Activated CD4-positive, CD25-positive, alpha-beta regulatory T cell treated with anti-CD3 and anti-CD28 coated beads, Interleukin-2, amount 50 U/mL, for 16 hours (primary cell): ENCODE measurements at regions not wholly inside any gene's neighbourhood (a gene's known extent, or its start where the extent isn't known, plus 50 kb on each side); places are given as distances from the start of the nearest gene placed in this dataset.
A peak's percentile ranks its signal among the peaks of the same experiment; 100 is the strongest.
"Not testable (repeated sequence)": the region's sequence is repeated elsewhere in the genome, so short reads cannot be mapped to it uniquely, and the experiment has no call there.

Experiments used
- DNase-seq: peaks from one replicate; pipeline ENCODE4 v3.0.0-alpha.2; 2020; ENCODE audit warnings: low read depth, low spot score

GRCh38 chr16:29297144-29297808, 109.2 kb downstream of the NPIPB11 start:
- not testable (repeated sequence) for DNase-seq

- DNase-seq: not testable (repeated sequence)
These were observed 110.3 kb downstream of the NPIPB11 start for GRCh38 chr16:29296176-29296575.

GRCh38 chr16:29294951-29295795, 111.3 kb downstream of the NPIPB11 start:
- not testable (repeated sequence) for DNase-seq

- not testable (repeated sequence) for DNase-seq
These were observed 112.0 kb downstream of the NPIPB11 start for GRCh38 chr16:29294400-29294933.

- not testable (repeated sequence) for DNase-seq
These were observed 113.0 kb downstream of the NPIPB11 start for GRCh38 chr16:29293545-29293944.

GRCh38 chr16:29292952-29293471, 113.5 kb downstream of the NPIPB11 start:
- DNase-seq: not testable (repeated sequence)

DNA sequence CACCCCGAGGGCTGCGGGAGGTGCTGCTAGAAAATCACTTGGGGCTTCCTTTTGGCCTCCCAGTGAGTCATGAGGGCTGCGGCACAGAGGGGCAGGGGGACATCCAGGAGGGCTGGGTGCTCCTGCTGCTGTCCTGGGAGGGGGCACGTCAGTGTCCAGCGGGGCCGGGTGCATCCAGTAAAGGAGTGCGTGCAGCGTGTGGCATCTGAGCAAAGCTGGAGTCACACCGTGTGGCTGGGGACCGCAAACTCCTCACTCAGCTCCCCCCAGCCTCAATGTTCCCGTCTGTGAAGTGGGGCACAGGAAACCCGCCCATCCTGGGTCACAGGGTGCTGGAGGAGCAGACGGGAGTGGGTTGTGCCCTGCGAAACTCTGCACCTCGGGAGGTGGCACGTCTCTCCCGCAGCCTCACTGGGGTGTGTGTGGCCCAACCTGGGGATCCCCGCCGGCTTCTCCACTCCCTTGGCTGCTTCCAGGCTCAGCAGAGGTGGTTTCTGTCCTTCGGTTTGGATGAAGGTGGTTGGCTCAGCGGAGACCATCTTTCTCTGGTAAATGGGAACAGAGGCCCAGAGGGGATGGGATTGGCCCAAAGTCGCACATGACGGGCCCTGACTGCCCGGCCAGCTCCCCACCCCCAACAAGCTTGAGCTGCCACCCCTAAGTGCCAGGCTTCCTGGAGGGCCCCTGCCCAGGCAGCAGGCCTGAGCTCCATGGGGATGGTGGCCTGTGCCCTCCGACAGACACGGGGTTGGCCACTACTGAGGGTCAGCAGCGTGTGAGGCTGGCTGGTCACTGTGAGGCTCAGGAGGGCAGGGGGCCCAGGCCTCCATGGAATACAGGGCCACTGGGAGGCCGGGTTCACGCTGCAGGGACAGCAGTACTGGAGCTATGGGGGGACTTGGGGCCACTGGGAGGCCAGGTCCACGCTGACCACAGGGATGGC, 114.9 kb downstream of the NPIPB11 start:
- not testable (repeated sequence) for DNase-seq

DNA sequence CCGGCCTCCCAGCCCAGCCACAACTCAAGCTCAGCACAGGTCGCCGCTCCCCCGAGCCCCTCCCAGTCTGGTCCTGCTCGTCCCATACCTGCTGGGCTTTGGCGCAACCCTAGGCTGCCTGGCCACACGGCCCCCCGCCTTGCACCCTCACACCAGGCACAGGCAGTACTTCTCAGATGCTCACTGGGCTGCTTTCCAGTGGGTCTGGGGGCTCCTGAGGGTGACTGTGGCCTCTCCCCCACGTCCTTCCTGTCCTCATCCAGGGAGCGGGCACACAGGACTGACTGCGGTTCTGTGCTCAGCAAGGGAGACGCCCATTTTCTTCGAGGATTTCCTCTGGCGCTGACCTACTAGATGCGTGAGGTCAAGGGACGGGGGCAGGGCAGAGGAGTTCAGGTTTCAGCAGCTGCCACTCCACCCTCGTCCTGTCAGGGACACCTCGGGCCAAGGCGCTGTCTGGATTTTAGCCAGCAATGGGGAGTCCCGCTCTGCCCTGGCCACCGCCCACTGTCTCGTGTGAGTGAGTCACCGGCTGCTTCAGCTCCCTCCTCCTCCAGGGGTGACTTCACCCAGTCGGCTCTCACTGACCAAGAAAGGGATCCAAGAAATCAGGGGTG, 115.8 kb downstream of the NPIPB11 start:
- peak; percentile 5 for DNase-seq

DNA sequence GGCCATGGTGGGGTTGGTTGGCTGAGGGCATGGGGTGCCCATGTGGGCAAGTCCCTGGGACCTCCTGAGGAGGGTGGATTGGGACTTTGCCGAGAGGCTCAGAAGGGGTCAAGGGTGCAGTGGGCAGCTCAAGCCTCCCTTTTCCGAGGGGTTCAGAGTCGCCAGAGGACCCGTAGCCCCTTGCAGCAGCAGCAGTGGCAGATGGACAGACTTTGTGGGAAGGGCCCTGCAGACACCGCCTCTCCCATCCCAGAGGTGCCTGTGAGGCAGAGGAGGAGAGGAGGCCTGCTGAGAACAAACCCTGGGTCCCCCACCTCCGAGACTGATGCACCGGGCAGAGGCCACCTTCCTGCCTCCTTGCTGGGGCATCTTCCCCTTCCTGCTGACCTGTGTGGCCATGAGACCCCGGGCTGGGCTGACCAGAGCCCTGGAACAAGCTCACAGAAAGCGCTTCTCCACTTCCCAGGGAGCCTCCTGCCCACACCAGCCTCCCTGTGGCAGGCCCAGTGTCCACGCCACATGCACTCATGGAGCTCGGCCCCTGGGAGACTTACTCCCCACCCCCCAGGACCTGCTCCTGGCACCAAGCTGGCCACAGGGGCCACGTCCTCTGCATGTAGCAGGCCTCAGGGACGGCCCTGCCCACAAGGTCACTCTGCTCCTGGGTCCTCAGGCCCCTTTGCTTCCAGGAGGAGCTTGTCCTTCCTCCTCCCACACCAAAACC, 116.8 kb downstream of the NPIPB11 start:
- not testable (repeated sequence) for DNase-seq

DNA sequence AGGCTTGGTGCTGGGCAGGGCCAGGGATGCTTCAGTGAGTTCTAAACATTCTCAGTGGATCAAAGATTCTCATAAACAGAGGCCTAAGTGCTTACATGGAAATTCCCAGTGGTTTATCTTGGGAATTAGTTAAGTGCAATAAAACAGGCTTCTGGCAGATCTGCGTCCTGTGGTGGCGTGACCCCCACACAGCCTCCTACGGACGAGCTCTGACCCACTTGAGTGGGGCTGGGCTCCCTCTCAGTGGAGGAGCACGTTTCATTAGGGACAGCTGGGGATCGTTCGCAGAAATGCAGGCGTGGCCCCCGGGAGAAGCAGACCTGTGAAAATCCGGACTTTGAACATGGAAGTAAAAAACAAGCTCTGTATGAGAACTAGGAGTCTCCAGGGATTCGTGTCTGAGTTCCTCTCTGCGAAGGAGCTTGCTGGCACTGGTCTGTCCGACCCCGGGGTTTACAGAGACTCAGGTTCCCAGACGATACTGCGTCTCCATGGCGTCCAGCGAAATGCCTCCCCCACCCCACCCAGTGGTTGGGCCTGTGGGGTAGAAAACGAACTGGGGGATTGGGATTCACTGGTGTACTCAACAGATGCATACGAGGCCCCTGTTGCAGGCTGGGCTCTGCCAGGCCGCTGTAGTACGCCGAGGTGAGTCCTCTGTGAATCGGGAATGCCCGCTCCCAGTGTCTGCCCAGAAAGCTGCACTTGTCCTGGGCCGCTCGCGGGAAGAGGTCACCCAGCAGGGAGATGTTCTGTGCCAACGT, 117.6 kb downstream of the NPIPB11 start:
- not testable (repeated sequence) for DNase-seq

- DNase-seq: not testable (repeated sequence)
These were observed 118.5 kb downstream of the NPIPB11 start for GRCh38 chr16:29287871-29288535.

DNA sequence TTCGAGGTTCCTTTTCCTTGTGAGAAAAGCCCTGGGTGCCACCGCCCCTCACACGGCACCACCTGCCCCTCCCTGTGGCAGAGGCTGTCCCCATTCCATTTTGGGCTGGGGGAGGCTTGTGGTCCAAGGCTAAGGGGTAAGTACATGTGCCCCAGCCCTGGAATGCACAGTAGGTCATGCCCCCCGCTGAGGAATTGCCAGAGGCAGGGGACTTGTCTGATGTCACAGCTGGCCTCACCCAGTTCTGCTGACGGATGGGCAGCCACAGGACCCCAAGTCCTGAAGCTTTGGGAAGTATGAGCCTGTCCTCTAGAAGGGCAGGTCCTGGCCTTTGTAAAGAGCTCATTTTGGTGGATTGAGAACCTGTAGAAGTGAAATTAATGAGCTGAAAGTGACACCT, 119.3 kb downstream of the NPIPB11 start:
- not testable (repeated sequence) for DNase-seq

GRCh38 chr16:29286796-29287195, 119.7 kb downstream of the NPIPB11 start:
- DNase-seq: not testable (repeated sequence)

GRCh38 chr16:29286161-29286560, 120.3 kb downstream of the NPIPB11 start:
- not testable (repeated sequence) for DNase-seq

- not testable (repeated sequence) for DNase-seq
These were observed 121.2 kb downstream of the NPIPB11 start for GRCh38 chr16:29285151-29285885.

- DNase-seq: not testable (repeated sequence)
These were observed 121.8 kb downstream of the NPIPB11 start for GRCh38 chr16:29284723-29285122.

DNA sequence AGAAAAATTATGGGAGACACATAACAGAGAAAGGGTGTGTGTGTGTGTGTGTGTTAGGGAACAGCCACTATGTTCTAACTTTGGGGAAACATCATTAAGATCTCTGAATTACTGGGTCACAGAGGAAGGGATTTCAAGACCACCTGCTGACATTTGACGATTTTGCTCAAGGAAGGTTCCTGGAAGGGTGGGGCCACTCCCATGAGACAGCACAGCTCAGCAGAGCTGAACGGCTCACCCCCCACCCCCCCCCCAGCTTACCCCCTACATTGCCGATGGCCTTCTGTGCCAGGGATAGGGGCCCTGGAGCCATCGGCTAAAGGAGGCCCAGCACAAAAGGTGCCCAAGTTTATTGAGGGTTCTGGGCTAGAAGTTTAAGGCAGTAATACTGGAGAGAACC, 122.4 kb downstream of the NPIPB11 start:
- not testable (repeated sequence) for DNase-seq
